OCI-LY7 (cell line): ENCODE measurements at regions not wholly inside any gene's neighbourhood (a gene's known extent, or its start where the extent isn't known, plus 50 kb on each side); places are given as distances from the start of the nearest gene placed in this dataset.

ENCODE experiments used
- BruUV-seq: library from RNA; stranded (reverse); fragments of 400-500 nt; replicated peaks from 2 replicates; lab custom pipeline; 2021; lab: Mats Ljungman, UMichigan
- CTCF ChIA-PET: fragments of 300-600 bp; sonication (Branson Sonifier 250); formaldehyde crosslinking; loops from one replicate; lab custom pipeline; 2022; ENCODE audit warnings: antibody characterized with exemption; ENCODE audit not compliant: unreplicated experiment; lab: Charles Lee
- POLR2A ChIA-PET: fragments of 300-600 bp; sonication (Branson Sonifier 250); formaldehyde crosslinking; loops from one replicate; lab custom pipeline; 2022; ENCODE audit warnings: antibody characterized with exemption; lab: Charles Lee
- DNase-seq: peaks from one replicate; pipeline ENCODE4 v3.0.0-alpha.2; 2015; ENCODE audit warnings: low spot score
- H2AFZ ChIP-seq: fragments of 200-600 bp; sonication (generic), shearing (Covaris generic); 2 replicates; pipeline ENCODE4 v1.6.1; 2014; ENCODE audit warnings: mild to moderate bottlenecking, antibody characterized with exemption, low read length, moderate library complexity
- H3K27ac ChIP-seq: fragments of 200-600 bp; sonication (generic); 2 replicates; pipeline ENCODE4 v1.5.1; 2014; ENCODE audit warnings: mixed run types, low read depth, mild to moderate bottlenecking, moderate library complexity, low read length, inconsistent platforms; ENCODE audit not compliant: poor library complexity, severe bottlenecking
- H3K36me3 ChIP-seq: fragments of 200-600 bp; sonication (generic); 2 replicates; pipeline ENCODE4 v1.6.1; 2014; ENCODE audit warnings: mild to moderate bottlenecking, antibody characterized with exemption, low read length, moderate library complexity, mixed read lengths; ENCODE audit not compliant: insufficient read depth
- H3K4me1 ChIP-seq: fragments of 200-600 bp; sonication (generic); 2 replicates; pipeline ENCODE4 v1.5.1; 2014; ENCODE audit warnings: mild to moderate bottlenecking, low read length; ENCODE audit not compliant: insufficient read depth, poor library complexity, severe bottlenecking
- H3K4me2 ChIP-seq: fragments of 200-600 bp; sonication (generic); 2 replicates; pipeline ENCODE4 v1.6.1; 2014; ENCODE audit warnings: mild to moderate bottlenecking, low read length
- H3K4me3 ChIP-seq: fragments of 200-600 bp; sonication (generic); 2 replicates; pipeline ENCODE4 v1.5.1; 2014; ENCODE audit warnings: mild to moderate bottlenecking, low read depth, low read length; ENCODE audit not compliant: poor library complexity, severe bottlenecking
- H3K79me2 ChIP-seq: fragments of 200-600 bp; sonication (generic); 2 replicates; pipeline ENCODE4 v1.6.1; 2016; ENCODE audit warnings: low read depth, mild to moderate bottlenecking, low read length, moderate library complexity, mixed read lengths; ENCODE audit not compliant: insufficient read depth
- H3K9me2 ChIP-seq: fragments of 200-600 bp; sonication (generic); 2 replicates; pipeline ENCODE4 v1.6.1; 2016; ENCODE audit warnings: mild to moderate bottlenecking, low read length, mixed read lengths; ENCODE audit not compliant: insufficient read depth
- H3K9me3 ChIP-seq: fragments of 200-600 bp; sonication (generic); 2 replicates; pipeline ENCODE4 v1.6.1; 2014; ENCODE audit warnings: mild to moderate bottlenecking, mixed run types, low read length, mixed read lengths
- H4K20me1 ChIP-seq: fragments of 200-600 bp; sonication (generic); 2 replicates; pipeline ENCODE4 v1.6.1; 2014; ENCODE audit warnings: mild to moderate bottlenecking, antibody characterized with exemption, low read length, moderate library complexity, mixed read lengths; ENCODE audit not compliant: insufficient read depth
- CTCF ChIP-seq: fragments of 200-600 bp; sonication (generic); conservative IDR thresholded peaks from 2 replicates; pipeline ENCODE4 v1.5.1; 2014; ENCODE audit warnings: mild to moderate bottlenecking, antibody characterized with exemption, low read length, moderate library complexity, mixed read lengths
- EZH2phosphoT487 ChIP-seq: fragments of 200-600 bp; sonication (generic); IDR thresholded peaks from 2 replicates; pipeline ENCODE4 v1.6.1; 2018; ENCODE audit warnings: low read depth, borderline replicate concordance, mild to moderate bottlenecking, mixed run types, antibody characterized with exemption, low read length, moderate library complexity, mixed read lengths
- intact Hi-C: fragments of 100-400 bp; cut with micrococcal nuclease; formaldehyde crosslinking; loops from one replicate; pipeline ENCODE4 v1.10.0; 2022; ENCODE audit not compliant: unreplicated experiment

- Histone ChIP-seq H2AFZ (no peak overlapping the region), H3K79me2 (no peaks in the 10 kb centered on the region), H3K36me3 (no peaks in the 10 kb centered on the region), H3K27ac (no peak overlapping the region), H3K4me2 (no peak overlapping the region), H3K9me2 (no peaks in the 10 kb centered on the region), H3K4me1 (no peaks in the 10 kb centered on the region), H4K20me1 (no peaks in the 10 kb centered on the region), H3K4me3 (no peak overlapping the region), H3K9me3 (no peaks in the 10 kb centered on the region)
- intact Hi-C loops: no loop called here
- ChIA-PET POLR2A (no interaction called here), CTCF (no interaction called here)
- BruUV-seq: no TSS peak
- no peak for DNase-seq
- TF ChIP-seq EZH2phosphoT487 (no peak), CTCF (no peak)
Measured at GRCh38 chr3:22779737-22780136, 423.4 kb upstream of the UBE2E2 start.

GRCh38 chr3:22792533-22792932 is 410.6 kb upstream of the UBE2E2 start:
- no peaks in the 10 kb centered on the region for H3K4me1 ChIP-seq
- TF ChIP-seq EZH2phosphoT487 (no peak), CTCF (no peak)
- no peaks in the 10 kb centered on the region for H3K36me3 ChIP-seq
- H3K9me3 ChIP-seq: no peaks in the 10 kb centered on the region
- no peak overlapping the region for H2AFZ ChIP-seq
- no peak overlapping the region for H3K4me3 ChIP-seq
- BruUV-seq: no TSS peak
- no peak overlapping the region for H3K27ac ChIP-seq
- intact Hi-C loops: no loop called here
- H3K4me2 ChIP-seq: no peak overlapping the region
- no peaks in the 10 kb centered on the region for H3K9me2 ChIP-seq
- no peaks in the 10 kb centered on the region for H3K79me2 ChIP-seq
- ChIA-PET POLR2A (interaction anchor here (0.5 to 1.4 kb wide), 4 partner anchors 8 to 1382 kb away, joined by 3 to 4 read pairs (median 3); no protein-coding TSS in a partner anchor), CTCF (no interaction called here)
- DNase-seq: no peak
- H4K20me1 ChIP-seq: no peaks in the 10 kb centered on the region

- H3K79me2 ChIP-seq: no peaks in the 10 kb centered on the region
- no peaks in the 10 kb centered on the region for H3K4me1 ChIP-seq
- TF ChIP-seq EZH2phosphoT487 (no peak), CTCF (peak; percentile 57)
- no peak overlapping the region for H3K27ac ChIP-seq
- no peaks in the 10 kb centered on the region for H4K20me1 ChIP-seq
- H3K4me3 ChIP-seq: no peak overlapping the region
- ChIA-PET POLR2A (interaction anchor here (0.6 to 1.2 kb wide), 2 partner anchors 16 to 52 kb away, joined by 3 to 5 read pairs; no protein-coding TSS in a partner anchor), CTCF (no interaction called here)
- BruUV-seq: no TSS peak
- H2AFZ ChIP-seq: no peak overlapping the region
- no peaks in the 10 kb centered on the region for H3K9me3 ChIP-seq
- no peaks in the 10 kb centered on the region for H3K9me2 ChIP-seq
- H3K36me3 ChIP-seq: no peaks in the 10 kb centered on the region
- H3K4me2 ChIP-seq: no peak overlapping the region
- intact Hi-C loops: no loop called here
- peak; percentile 11 for DNase-seq
Measured at GRCh38 chr3:22795917-22796316, 407.2 kb upstream of the UBE2E2 start.
